Esophagus muscularis mucosa (tissue), 4 donors: ENCODE measurements at regions not wholly inside any gene's neighbourhood (a gene's known extent, or its start where the extent isn't known, plus 50 kb on each side); places are given as distances from the start of the nearest gene placed in this dataset.

Source experiments
- CTCF ChIP-seq, 3 experiments: fragments of 200-600 bp in 2 of 3; fragments of 450-650 bp in 1 of 3; sonication (generic) in 2 of 3; IDR thresholded peaks; one replicate each; pipeline ENCODE4 v1.5.1; 2017 to 2019; ENCODE audit warnings: antibody characterized with exemption in 3 of 3, mild to moderate bottlenecking in 2 of 3, moderate library complexity in 1 of 3
- EP300 ChIP-seq: sonication (generic); formaldehyde crosslinking; IDR thresholded peaks from one replicate; pipeline ENCODE4 v1.6.1; 2017; ENCODE audit warnings: antibody characterized with exemption
- POLR2A ChIP-seq: fragments of 450-650 bp; IDR thresholded peaks from one replicate; pipeline ENCODE4 v1.6.1; 2017; ENCODE audit warnings: antibody characterized with exemption, moderate library complexity, mild to moderate bottlenecking, low read depth
- POLR2AphosphoS5 ChIP-seq, 2 donors: sonication (generic); formaldehyde crosslinking; IDR thresholded peaks; one replicate each; pipeline ENCODE4 v1.6.1; 2017; ENCODE audit warnings: antibody characterized with exemption in 2 of 2

GRCh38 chr2:59684771-59685166 lies 868.7 kb downstream of the BCL11A start:
- no peak for TF ChIP-seq POLR2AphosphoS5 (IDR thresholded peaks at IDR 0.05)
- TF ChIP-seq CTCF (IDR thresholded peaks at IDR 0.05), result no peak
- TF ChIP-seq EP300, result no peak
- no peak for TF ChIP-seq POLR2A
